WTC11 (cell line): ENCODE measurements at regions not wholly inside any gene's neighbourhood (a gene's known extent, or its start where the extent isn't known, plus 50 kb on each side); places are given as distances from the start of the nearest gene placed in this dataset.

Source experiments
- ATAC-seq: fragments of 200-7000 bp; cut with Tn5 transposase; 2 replicates; pipeline ENCODE4 v1.10.0; 2021; ENCODE audit warnings: mild to moderate bottlenecking, moderate library complexity
- CTCF ChIA-PET: fragments of 300-600 bp; sonication (Branson Sonifier 250); formaldehyde crosslinking; loops from one replicate; lab custom pipeline; 2021; ENCODE audit warnings: antibody characterized with exemption; lab: Charles Lee
- POLR2A ChIA-PET: fragments of 350-600 bp; sonication (Branson Sonifier 250); formaldehyde crosslinking; loops from one replicate; lab custom pipeline; 2021; ENCODE audit warnings: antibody characterized with exemption; lab: Charles Lee
- DNase-seq: peaks from one replicate; pipeline ENCODE4 v3.0.0; 2021; ENCODE audit warnings: low spot score
- H3K27ac Mint-ChIP-seq: 2 replicates; pipeline ENCODE4 v1.8.0; 2021; ENCODE audit warnings: mixed read lengths
- H3K27me3 Mint-ChIP-seq: 2 replicates; pipeline ENCODE4 v1.8.0; 2021; ENCODE audit warnings: low read depth, mild to moderate bottlenecking, moderate library complexity, mixed read lengths
- H3K36me3 Mint-ChIP-seq: 2 replicates; pipeline ENCODE4 v1.8.0; 2021; ENCODE audit warnings: mixed read lengths
- H3K4me1 Mint-ChIP-seq: 2 replicates; pipeline ENCODE4 v1.8.0; 2022; ENCODE audit warnings: mixed read lengths
- H3K4me3 Mint-ChIP-seq: 2 replicates; pipeline ENCODE4 v1.8.0; 2021; ENCODE audit warnings: mild to moderate bottlenecking, moderate library complexity, mixed read lengths
- H3K9me3 Mint-ChIP-seq: 2 replicates; pipeline ENCODE4 v1.8.0; 2021; ENCODE audit warnings: mixed read lengths
- ELF4 ChIP-seq: sonication (generic); formaldehyde crosslinking; IDR thresholded peaks from 2 replicates; pipeline ENCODE4 v1.8.1; 2022; ENCODE audit warnings: low read depth, mild to moderate bottlenecking, moderate library complexity, missing genetic modification reagents
- FOXK1 ChIP-seq: sonication (generic); formaldehyde crosslinking; IDR thresholded peaks from 2 replicates; pipeline ENCODE4 v1.8.0; 2022; ENCODE audit warnings: mild to moderate bottlenecking, moderate library complexity, missing genetic modification reagents
- GTF2I ChIP-seq: fragments of 250-450 bp; sonication (Bioruptor Pico); conservative IDR thresholded peaks from 2 replicates; pipeline ENCODE4 v1.4.0; 2021; ENCODE audit warnings: mild to moderate bottlenecking
- JAZF1 ChIP-seq: fragments of 250-450 bp; sonication (Bioruptor Pico); IDR thresholded peaks from 2 replicates; pipeline ENCODE4 v1.9.0; 2021; ENCODE audit warnings: moderate library complexity, mild to moderate bottlenecking, inconsistent platforms
- SOX15 ChIP-seq: fragments of 250-450 bp; sonication (Bioruptor Pico); IDR thresholded peaks from 2 replicates; pipeline ENCODE4 v1.9.0; 2021; ENCODE audit warnings: mild to moderate bottlenecking
- TEAD4 ChIP-seq: sonication (generic); formaldehyde crosslinking; IDR thresholded peaks from 2 replicates; pipeline ENCODE4 v1.8.0; 2022; ENCODE audit warnings: mild to moderate bottlenecking, missing genetic modification reagents
- ZNF317 ChIP-seq: sonication (generic); formaldehyde crosslinking; IDR thresholded peaks from 2 replicates; pipeline ENCODE4 v1.8.1; 2023; ENCODE audit warnings: low read depth, mild to moderate bottlenecking, moderate library complexity, missing genetic modification reagents, borderline replicate concordance
- TF ChIP-seq, protein P1 (sequence below): fragments of 250-450 bp; sonication (Bioruptor Pico); IDR thresholded peaks from 2 replicates; pipeline ENCODE4 v1.8.0; 2021; ENCODE audit warnings: mild to moderate bottlenecking
- TF ChIP-seq, protein P2 (sequence below): sonication (generic); formaldehyde crosslinking; IDR thresholded peaks from 2 replicates; pipeline ENCODE4 v1.8.0; 2022; ENCODE audit warnings: mild to moderate bottlenecking, missing genetic modification reagents
- TF ChIP-seq, protein P3 (sequence below): sonication (generic); formaldehyde crosslinking; IDR thresholded peaks from 2 replicates; pipeline ENCODE4 v1.8.1; 2023; ENCODE audit warnings: mild to moderate bottlenecking, missing genetic modification reagents, moderate library complexity
- TF ChIP-seq, protein P4 (sequence below): fragments of 250-450 bp; sonication (Bioruptor Pico); IDR thresholded peaks from 2 replicates; pipeline ENCODE4 v1.9.0; 2021; ENCODE audit warnings: moderate library complexity, mild to moderate bottlenecking, inconsistent platforms, borderline replicate concordance
- TF ChIP-seq, protein P5 (sequence below): sonication (generic); formaldehyde crosslinking; IDR thresholded peaks from 2 replicates; pipeline ENCODE4 v1.8.0; 2023; ENCODE audit warnings: mild to moderate bottlenecking, missing genetic modification reagents
- TF ChIP-seq, protein P6 (sequence below): fragments of 250-450 bp; sonication (Bioruptor Pico); IDR thresholded peaks from 2 replicates; pipeline ENCODE4 v1.9.0; 2021; ENCODE audit warnings: mild to moderate bottlenecking
- TF ChIP-seq, protein P7 (sequence below): sonication (generic); formaldehyde crosslinking; IDR thresholded peaks from 2 replicates; pipeline ENCODE4 v1.8.1; 2022; ENCODE audit warnings: missing genetic modification reagents, borderline replicate concordance
- TF ChIP-seq, protein P8 (sequence below): fragments of 250-450 bp; sonication (Bioruptor Pico); IDR thresholded peaks from 2 replicates; pipeline ENCODE4 v1.9.0; 2021; ENCODE audit warnings: mild to moderate bottlenecking
- TF ChIP-seq, protein P9 (sequence below): fragments of 250-450 bp; sonication (Bioruptor Pico); IDR thresholded peaks from 2 replicates; pipeline ENCODE4 v2.1.2; 2022; ENCODE audit warnings: mild to moderate bottlenecking, moderate library complexity

DNA sequence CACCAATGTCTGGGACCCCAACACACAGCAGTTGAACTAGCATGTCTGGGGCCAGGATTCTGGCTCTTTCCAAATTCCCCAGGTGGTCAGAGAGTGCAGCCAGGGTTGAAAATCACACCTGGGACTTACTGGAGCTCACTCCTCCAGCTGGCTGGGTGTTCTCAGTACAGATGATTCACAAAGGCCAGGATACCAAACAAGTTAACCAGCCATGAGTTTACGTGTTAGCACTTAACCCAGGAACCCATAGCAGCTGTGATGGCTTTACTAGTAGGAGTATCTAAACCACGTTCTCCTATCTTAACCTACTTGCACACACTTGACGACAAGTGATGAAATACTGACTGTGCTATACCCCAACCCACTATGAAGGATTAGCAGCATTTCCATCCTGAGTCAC is 222.8 kb downstream of the FBXO15 start (continued):
- TF ChIP-seq, protein P1, sequence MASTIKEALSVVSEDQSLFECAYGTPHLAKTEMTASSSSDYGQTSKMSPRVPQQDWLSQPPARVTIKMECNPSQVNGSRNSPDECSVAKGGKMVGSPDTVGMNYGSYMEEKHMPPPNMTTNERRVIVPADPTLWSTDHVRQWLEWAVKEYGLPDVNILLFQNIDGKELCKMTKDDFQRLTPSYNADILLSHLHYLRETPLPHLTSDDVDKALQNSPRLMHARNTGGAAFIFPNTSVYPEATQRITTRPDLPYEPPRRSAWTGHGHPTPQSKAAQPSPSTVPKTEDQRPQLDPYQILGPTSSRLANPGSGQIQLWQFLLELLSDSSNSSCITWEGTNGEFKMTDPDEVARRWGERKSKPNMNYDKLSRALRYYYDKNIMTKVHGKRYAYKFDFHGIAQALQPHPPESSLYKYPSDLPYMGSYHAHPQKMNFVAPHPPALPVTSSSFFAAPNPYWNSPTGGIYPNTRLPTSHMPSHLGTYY (CRISPR knock-in tag), result no peak
- no peak for TF ChIP-seq FOXK1 (CRISPR knock-in tag)
- no peak for TF ChIP-seq ZNF317 (CRISPR knock-in tag)
- TF ChIP-seq GTF2I, result no peak

DNA sequence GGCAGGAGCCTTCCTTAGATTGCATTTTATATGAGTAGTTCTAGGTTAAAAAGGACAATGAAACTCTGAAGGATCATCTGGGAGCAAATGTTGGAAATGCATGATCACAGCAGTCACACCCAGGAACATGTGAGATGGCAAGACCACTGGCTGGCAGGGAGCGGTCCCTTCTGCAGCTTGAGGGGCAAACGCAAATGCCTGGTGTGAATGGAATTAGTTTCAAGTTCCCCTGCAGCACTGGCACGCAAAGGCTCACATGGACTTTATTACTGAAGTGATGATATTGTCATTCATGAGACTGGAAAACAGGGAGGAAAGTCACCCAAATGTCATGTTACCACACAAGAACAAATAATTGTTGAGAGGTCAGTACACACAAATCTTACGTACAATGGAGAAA is 223.3 kb downstream of the FBXO15 start:
- CTCF ChIA-PET, result no interaction called here
- Mint-ChIP-seq H3K27ac (no peak overlapping the region), H3K9me3 (no peaks in the 10 kb centered on the region), H3K36me3 (no peaks in the 10 kb centered on the region), H3K4me1 (no peaks in the 10 kb centered on the region), H3K4me3 (no peak overlapping the region), H3K27me3 (no peaks in the 10 kb centered on the region)
- ATAC-seq, result no peak
- TF ChIP-seq, protein P2, sequence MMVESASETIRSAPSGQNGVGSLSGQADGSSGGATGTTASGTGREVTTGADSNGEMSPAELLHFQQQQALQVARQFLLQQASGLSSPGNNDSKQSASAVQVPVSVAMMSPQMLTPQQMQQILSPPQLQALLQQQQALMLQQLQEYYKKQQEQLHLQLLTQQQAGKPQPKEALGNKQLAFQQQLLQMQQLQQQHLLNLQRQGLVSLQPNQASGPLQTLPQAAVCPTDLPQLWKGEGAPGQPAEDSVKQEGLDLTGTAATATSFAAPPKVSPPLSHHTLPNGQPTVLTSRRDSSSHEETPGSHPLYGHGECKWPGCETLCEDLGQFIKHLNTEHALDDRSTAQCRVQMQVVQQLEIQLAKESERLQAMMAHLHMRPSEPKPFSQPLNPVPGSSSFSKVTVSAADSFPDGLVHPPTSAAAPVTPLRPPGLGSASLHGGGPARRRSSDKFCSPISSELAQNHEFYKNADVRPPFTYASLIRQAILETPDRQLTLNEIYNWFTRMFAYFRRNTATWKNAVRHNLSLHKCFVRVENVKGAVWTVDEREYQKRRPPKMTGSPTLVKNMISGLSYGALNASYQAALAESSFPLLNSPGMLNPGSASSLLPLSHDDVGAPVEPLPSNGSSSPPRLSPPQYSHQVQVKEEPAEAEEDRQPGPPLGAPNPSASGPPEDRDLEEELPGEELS (CRISPR knock-in tag), result no peak
- no peak for TF ChIP-seq SOX15 (CRISPR knock-in tag)
- POLR2A ChIA-PET, result no interaction called here
- no peak for DNase-seq

DNA sequence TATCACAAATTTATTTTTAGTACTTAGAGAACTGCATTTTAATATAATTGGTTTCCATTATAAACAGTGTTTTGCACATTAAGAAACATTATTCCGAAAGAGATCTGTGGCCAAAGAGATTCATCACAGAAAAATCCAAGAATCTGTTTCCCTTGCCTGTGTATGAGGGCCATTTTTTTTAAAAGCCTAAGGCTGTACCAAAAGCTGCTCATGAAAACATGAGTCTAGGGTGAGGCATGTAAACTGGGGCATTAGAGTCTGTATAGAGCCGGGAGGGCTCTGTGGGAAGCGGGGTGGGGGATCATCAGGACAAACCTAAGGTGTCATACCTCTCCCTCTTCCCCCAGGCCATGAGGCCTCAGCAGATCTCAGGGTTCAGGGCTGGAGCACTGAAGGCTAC is 223.8 kb downstream of the FBXO15 start:
- Mint-ChIP-seq H3K4me1 (no peaks in the 10 kb centered on the region), H3K36me3 (no peaks in the 10 kb centered on the region), H3K27ac (no peak overlapping the region), H3K4me3 (no peak overlapping the region), H3K27me3 (no peaks in the 10 kb centered on the region), H3K9me3 (no peaks in the 10 kb centered on the region)
- ATAC-seq (no peak), DNase-seq (no peak)
- ChIA-PET POLR2A (no interaction called here), CTCF (no interaction called here)
- TF ChIP-seq, protein P3, sequence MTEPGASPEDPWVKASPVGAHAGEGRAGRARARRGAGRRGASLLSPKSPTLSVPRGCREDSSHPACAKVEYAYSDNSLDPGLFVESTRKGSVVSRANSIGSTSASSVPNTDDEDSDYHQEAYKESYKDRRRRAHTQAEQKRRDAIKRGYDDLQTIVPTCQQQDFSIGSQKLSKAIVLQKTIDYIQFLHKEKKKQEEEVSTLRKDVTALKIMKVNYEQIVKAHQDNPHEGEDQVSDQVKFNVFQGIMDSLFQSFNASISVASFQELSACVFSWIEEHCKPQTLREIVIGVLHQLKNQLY (CRISPR knock-in tag), result no peak
- TF ChIP-seq ELF4 (CRISPR knock-in tag), result no peak
- TF ChIP-seq, protein P4, sequence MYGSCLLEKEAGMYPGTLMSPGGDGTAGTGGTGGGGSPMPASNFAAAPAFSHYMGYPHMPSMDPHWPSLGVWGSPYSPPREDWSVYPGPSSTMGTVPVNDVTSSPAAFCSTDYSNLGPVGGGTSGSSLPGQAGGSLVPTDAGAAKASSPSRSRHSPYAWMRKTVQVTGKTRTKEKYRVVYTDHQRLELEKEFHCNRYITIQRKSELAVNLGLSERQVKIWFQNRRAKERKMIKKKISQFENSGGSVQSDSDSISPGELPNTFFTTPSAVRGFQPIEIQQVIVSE (CRISPR knock-in tag), result no peak
- TF ChIP-seq, protein P1 (CRISPR knock-in tag), result no peak
- TF ChIP-seq, protein P5, sequence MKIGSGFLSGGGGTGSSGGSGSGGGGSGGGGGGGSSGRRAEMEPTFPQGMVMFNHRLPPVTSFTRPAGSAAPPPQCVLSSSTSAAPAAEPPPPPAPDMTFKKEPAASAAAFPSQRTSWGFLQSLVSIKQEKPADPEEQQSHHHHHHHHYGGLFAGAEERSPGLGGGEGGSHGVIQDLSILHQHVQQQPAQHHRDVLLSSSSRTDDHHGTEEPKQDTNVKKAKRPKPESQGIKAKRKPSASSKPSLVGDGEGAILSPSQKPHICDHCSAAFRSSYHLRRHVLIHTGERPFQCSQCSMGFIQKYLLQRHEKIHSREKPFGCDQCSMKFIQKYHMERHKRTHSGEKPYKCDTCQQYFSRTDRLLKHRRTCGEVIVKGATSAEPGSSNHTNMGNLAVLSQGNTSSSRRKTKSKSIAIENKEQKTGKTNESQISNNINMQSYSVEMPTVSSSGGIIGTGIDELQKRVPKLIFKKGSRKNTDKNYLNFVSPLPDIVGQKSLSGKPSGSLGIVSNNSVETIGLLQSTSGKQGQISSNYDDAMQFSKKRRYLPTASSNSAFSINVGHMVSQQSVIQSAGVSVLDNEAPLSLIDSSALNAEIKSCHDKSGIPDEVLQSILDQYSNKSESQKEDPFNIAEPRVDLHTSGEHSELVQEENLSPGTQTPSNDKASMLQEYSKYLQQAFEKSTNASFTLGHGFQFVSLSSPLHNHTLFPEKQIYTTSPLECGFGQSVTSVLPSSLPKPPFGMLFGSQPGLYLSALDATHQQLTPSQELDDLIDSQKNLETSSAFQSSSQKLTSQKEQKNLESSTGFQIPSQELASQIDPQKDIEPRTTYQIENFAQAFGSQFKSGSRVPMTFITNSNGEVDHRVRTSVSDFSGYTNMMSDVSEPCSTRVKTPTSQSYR (CRISPR knock-in tag), result no peak
- TF ChIP-seq, protein P6, sequence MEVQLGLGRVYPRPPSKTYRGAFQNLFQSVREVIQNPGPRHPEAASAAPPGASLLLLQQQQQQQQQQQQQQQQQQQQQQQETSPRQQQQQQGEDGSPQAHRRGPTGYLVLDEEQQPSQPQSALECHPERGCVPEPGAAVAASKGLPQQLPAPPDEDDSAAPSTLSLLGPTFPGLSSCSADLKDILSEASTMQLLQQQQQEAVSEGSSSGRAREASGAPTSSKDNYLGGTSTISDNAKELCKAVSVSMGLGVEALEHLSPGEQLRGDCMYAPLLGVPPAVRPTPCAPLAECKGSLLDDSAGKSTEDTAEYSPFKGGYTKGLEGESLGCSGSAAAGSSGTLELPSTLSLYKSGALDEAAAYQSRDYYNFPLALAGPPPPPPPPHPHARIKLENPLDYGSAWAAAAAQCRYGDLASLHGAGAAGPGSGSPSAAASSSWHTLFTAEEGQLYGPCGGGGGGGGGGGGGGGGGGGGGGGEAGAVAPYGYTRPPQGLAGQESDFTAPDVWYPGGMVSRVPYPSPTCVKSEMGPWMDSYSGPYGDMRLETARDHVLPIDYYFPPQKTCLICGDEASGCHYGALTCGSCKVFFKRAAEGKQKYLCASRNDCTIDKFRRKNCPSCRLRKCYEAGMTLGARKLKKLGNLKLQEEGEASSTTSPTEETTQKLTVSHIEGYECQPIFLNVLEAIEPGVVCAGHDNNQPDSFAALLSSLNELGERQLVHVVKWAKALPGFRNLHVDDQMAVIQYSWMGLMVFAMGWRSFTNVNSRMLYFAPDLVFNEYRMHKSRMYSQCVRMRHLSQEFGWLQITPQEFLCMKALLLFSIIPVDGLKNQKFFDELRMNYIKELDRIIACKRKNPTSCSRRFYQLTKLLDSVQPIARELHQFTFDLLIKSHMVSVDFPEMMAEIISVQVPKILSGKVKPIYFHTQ (CRISPR knock-in tag), result no peak
- TF ChIP-seq, protein P7, sequence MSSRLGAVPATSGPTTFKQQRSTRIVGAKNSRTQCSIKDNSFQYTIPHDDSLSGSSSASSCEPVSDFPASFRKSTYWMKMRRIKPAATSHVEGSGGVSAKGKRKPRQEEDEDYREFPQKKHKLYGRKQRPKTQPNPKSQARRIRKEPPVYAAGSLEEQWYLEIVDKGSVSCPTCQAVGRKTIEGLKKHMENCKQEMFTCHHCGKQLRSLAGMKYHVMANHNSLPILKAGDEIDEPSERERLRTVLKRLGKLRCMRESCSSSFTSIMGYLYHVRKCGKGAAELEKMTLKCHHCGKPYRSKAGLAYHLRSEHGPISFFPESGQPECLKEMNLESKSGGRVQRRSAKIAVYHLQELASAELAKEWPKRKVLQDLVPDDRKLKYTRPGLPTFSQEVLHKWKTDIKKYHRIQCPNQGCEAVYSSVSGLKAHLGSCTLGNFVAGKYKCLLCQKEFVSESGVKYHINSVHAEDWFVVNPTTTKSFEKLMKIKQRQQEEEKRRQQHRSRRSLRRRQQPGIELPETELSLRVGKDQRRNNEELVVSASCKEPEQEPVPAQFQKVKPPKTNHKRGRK, result no peak
- TF ChIP-seq, protein P8, sequence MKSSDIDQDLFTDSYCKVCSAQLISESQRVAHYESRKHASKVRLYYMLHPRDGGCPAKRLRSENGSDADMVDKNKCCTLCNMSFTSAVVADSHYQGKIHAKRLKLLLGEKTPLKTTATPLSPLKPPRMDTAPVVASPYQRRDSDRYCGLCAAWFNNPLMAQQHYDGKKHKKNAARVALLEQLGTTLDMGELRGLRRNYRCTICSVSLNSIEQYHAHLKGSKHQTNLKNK (CRISPR knock-in tag), result no peak
- no peak for TF ChIP-seq TEAD4
- no peak for TF ChIP-seq JAZF1 (CRISPR knock-in tag)
- TF ChIP-seq, protein P9, sequence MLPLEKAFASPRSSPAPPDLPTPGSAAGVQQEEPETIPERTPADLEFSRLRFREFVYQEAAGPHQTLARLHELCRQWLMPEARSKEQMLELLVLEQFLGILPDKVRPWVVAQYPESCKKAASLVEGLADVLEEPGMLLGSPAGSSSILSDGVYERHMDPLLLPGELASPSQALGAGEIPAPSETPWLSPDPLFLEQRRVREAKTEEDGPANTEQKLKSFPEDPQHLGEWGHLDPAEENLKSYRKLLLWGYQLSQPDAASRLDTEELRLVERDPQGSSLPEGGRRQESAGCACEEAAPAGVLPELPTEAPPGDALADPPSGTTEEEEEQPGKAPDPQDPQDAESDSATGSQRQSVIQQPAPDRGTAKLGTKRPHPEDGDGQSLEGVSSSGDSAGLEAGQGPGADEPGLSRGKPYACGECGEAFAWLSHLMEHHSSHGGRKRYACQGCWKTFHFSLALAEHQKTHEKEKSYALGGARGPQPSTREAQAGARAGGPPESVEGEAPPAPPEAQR (CRISPR knock-in tag), result no peak
